ENCODE measurements at regions not wholly inside any gene's neighbourhood (a gene's known extent, or its start where the extent isn't known, plus 50 kb on each side); places are given as distances from the start of the nearest gene placed in this dataset.

DNA sequence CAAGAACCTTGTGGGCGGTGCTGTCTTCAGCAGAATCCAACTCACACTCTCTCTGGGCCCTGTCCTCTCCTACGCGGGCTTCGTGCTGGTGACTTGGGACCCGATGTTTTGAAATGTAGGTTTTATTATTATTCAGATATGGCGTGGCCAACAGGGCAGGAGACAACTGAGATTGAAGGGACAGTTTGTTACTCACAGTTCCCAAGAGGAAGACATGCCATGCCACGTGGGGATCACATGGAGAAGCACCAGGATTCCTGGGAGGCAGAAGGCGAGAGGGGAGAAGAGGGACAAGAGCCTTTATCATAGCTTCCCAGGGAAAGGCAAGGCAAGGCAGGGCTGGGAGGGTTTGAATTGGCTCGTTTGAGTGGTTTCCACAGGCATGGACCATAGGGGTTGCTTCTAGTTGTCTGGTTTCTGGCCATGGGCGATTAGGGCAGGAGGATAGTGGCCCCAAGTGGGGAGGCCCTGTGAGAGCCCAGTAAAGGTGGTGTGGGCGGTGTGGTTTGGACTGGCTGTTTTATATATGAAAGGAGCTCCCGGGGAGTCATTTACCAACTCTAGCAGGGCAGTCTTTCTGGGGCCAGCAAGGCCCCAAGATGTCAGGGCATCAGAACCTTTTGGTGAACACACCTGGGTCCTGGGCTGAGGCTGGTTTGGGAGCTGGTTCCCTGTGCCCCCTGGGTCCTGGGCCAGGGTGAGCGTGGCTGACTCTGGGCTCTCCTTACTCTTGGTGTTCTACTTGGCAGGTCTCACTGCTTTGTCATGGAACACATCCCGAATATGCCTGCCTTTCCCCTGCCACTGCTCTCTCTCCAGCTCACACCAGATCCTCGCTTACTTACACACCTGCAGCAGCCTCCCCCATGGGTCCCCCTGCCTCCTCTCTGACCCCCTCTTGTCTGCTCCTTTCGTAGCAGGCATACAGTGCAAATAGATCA, 94.0 kb upstream of the ZNF536 start:
- Mint-ChIP-seq H3K9me3 (ENCODE audit: unreplicated experiment) (no peaks in the 10 kb centered on the region), H3K36me3 (ENCODE audit: low read depth, unreplicated experiment) (peaks cover 4% of the 10 kb centered on the region), H3K27me3 (ENCODE audit: unreplicated experiment) (peaks cover 10% of the 10 kb centered on the region), H3K4me1 (ENCODE audit: unreplicated experiment) (no peaks in the 10 kb centered on the region), H3K27ac (ENCODE audit: unreplicated experiment) (no peak overlapping the region), H3K4me3 (ENCODE audit: unreplicated experiment) (no peak overlapping the region)
- DNase-seq (ENCODE audit: low spot score): no peak
- TF ChIP-seq, protein P1, sequence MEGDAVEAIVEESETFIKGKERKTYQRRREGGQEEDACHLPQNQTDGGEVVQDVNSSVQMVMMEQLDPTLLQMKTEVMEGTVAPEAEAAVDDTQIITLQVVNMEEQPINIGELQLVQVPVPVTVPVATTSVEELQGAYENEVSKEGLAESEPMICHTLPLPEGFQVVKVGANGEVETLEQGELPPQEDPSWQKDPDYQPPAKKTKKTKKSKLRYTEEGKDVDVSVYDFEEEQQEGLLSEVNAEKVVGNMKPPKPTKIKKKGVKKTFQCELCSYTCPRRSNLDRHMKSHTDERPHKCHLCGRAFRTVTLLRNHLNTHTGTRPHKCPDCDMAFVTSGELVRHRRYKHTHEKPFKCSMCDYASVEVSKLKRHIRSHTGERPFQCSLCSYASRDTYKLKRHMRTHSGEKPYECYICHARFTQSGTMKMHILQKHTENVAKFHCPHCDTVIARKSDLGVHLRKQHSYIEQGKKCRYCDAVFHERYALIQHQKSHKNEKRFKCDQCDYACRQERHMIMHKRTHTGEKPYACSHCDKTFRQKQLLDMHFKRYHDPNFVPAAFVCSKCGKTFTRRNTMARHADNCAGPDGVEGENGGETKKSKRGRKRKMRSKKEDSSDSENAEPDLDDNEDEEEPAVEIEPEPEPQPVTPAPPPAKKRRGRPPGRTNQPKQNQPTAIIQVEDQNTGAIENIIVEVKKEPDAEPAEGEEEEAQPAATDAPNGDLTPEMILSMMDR (IDR thresholded peaks at IDR 0.05; ENCODE audit: unreplicated experiment): no peak

DNA sequence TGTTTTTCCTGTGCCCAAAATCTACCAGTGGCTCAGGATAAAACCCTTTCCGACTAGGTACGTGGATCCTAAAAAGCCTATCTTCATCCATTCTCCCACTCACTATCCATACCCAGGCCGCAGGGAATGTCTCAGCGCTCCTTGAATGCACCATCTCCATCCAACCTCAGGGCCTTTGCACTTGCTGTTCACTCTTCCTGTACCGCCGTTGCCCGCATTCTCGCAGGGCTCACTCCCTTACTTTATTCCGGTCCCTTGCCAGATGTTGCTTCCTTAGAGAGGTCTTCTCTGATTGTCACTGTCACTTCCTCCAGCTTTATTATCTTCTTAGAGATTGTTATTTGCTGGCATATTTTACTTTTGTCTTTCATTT, 93.3 kb upstream of the ZNF536 start:
- no peak for DNase-seq (ENCODE audit: low spot score)

GRCh38 chr19:30280018-30280417, 92.2 kb upstream of the ZNF536 start:
- Mint-ChIP-seq H3K4me1 (ENCODE audit: unreplicated experiment) (no peaks in the 10 kb centered on the region), H3K27me3 (ENCODE audit: unreplicated experiment) (peaks cover 10% of the 10 kb centered on the region), H3K4me3 (ENCODE audit: unreplicated experiment) (no peak overlapping the region), H3K27ac (ENCODE audit: unreplicated experiment) (no peak overlapping the region), H3K9me3 (ENCODE audit: unreplicated experiment) (no peaks in the 10 kb centered on the region), H3K36me3 (ENCODE audit: low read depth, unreplicated experiment) (no peaks in the 10 kb centered on the region)
- no peak for DNase-seq (ENCODE audit: low spot score)
- TF ChIP-seq, protein P1 (IDR thresholded peaks at IDR 0.05; ENCODE audit: unreplicated experiment): no peak

More for the DNA sequence above, 93.3 kb upstream of the ZNF536 start:
- Mint-ChIP-seq H3K27ac (ENCODE audit: unreplicated experiment) (no peak overlapping the region), H3K27me3 (ENCODE audit: unreplicated experiment) (peaks cover 10% of the 10 kb centered on the region), H3K9me3 (ENCODE audit: unreplicated experiment) (no peaks in the 10 kb centered on the region), H3K4me3 (ENCODE audit: unreplicated experiment) (no peak overlapping the region), H3K4me1 (ENCODE audit: unreplicated experiment) (no peaks in the 10 kb centered on the region), H3K36me3 (ENCODE audit: low read depth, unreplicated experiment) (no peaks in the 10 kb centered on the region)
- TF ChIP-seq, protein P1 (IDR thresholded peaks at IDR 0.05; ENCODE audit: unreplicated experiment): no peak

GRCh38 chr19:30281906-30282305, 90.3 kb upstream of the ZNF536 start:
- TF ChIP-seq, protein P1 (IDR thresholded peaks at IDR 0.05; ENCODE audit: unreplicated experiment): no peak
- Mint-ChIP-seq H3K27me3 (ENCODE audit: unreplicated experiment) (peaks cover 10% of the 10 kb centered on the region), H3K9me3 (ENCODE audit: unreplicated experiment) (no peaks in the 10 kb centered on the region), H3K36me3 (ENCODE audit: low read depth, unreplicated experiment) (no peaks in the 10 kb centered on the region), H3K27ac (ENCODE audit: unreplicated experiment) (no peak overlapping the region), H3K4me3 (ENCODE audit: unreplicated experiment) (no peak overlapping the region), H3K4me1 (ENCODE audit: unreplicated experiment) (no peaks in the 10 kb centered on the region)
- no peak for DNase-seq (ENCODE audit: low spot score)

DNA sequence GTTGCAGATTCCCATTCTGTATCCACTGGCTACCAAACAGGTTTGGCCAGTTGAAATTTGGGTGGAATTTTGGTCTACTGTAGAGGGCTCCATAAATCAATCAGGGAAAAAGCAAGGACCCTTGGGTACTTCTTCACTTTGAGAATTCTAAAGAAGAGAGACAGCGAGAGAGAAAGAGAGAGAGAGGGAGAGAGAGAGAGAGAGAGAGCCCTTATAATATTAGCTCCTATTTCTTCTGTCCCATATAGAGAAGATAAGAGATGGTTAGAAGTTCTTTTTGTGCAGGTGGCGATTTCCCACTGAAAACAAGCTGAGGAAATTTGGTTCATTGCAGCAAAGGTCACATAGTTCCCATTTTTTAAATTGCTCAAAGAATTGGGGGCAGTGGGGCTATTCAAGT, 88.6 kb upstream of the ZNF536 start:
- no peak for DNase-seq (ENCODE audit: low spot score)
- H3K9me3 Mint-ChIP-seq (ENCODE audit: unreplicated experiment): no peaks in the 10 kb centered on the region
- no peaks in the 10 kb centered on the region for H3K36me3 Mint-ChIP-seq (ENCODE audit: low read depth, unreplicated experiment)
- TF ChIP-seq, protein P1 (IDR thresholded peaks at IDR 0.05; ENCODE audit: unreplicated experiment): no peak
- no peak overlapping the region for H3K4me3 Mint-ChIP-seq (ENCODE audit: unreplicated experiment)
- peaks cover 7% of the 10 kb centered on the region for H3K27me3 Mint-ChIP-seq (ENCODE audit: unreplicated experiment)
- H3K27ac Mint-ChIP-seq (ENCODE audit: unreplicated experiment): no peak overlapping the region
- no peaks in the 10 kb centered on the region for H3K4me1 Mint-ChIP-seq (ENCODE audit: unreplicated experiment)
